ENCODE measurements at regions not wholly inside any gene's neighbourhood (a gene's known extent, or its start where the extent isn't known, plus 50 kb on each side); places are given as distances from the start of the nearest gene placed in this dataset.

- Histone ChIP-seq H3K27ac (no peak overlapping the region), H3K4me3 (no peak overlapping the region), H3K4me1 (peaks cover 0 to 3% (median 0%) of the 10 kb centered on the region in 4 donors), H3K27me3 (no peaks in the 10 kb centered on the region), H3K9me3 (peaks cover 11 to 17% of the 10 kb centered on the region in 2 donors), H3K36me3 (no peaks in the 10 kb centered on the region)
- intact Hi-C loops (cut with DNase I; ENCODE audit: low total_unique reads) (no loop called here), in situ Hi-C loops (cut with MboI; ENCODE audit: low pct_ligation_motif_present in 1 of 4, low pct_unique_long_range_greater_than_20kb in 1 of 4, low sequenced_read_pairs in 3 of 4) (loop anchor here in 1 of 4 donors (25.0 kb wide), 1 partner anchor 257 kb away; the partner anchor contains the start of gene KLF6)
- no peak for DNase-seq
- no peak for TF ChIP-seq EP300 (IDR thresholded peaks at IDR 0.05; ENCODE audit: low read depth)
- TF ChIP-seq POLR2A (IDR thresholded peaks at IDR 0.05) = no peak
- TF ChIP-seq, protein P1, sequence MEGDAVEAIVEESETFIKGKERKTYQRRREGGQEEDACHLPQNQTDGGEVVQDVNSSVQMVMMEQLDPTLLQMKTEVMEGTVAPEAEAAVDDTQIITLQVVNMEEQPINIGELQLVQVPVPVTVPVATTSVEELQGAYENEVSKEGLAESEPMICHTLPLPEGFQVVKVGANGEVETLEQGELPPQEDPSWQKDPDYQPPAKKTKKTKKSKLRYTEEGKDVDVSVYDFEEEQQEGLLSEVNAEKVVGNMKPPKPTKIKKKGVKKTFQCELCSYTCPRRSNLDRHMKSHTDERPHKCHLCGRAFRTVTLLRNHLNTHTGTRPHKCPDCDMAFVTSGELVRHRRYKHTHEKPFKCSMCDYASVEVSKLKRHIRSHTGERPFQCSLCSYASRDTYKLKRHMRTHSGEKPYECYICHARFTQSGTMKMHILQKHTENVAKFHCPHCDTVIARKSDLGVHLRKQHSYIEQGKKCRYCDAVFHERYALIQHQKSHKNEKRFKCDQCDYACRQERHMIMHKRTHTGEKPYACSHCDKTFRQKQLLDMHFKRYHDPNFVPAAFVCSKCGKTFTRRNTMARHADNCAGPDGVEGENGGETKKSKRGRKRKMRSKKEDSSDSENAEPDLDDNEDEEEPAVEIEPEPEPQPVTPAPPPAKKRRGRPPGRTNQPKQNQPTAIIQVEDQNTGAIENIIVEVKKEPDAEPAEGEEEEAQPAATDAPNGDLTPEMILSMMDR (IDR thresholded peaks at IDR 0.05) = no peak
- no peak for TF ChIP-seq POLR2AphosphoS5 (IDR thresholded peaks at IDR 0.05)
- WGBS, 2 donors (ENCODE audit: low coverage in 1 of 2) = 84 to 87% methylated on average over 4 to 7 of the region's 7 CpGs
Observed at GRCh38 chr10:4043897-4044665, 259.1 kb upstream of the KLF6 start.

- no peaks in the 10 kb centered on the region for H3K36me3 ChIP-seq
- in situ Hi-C loops (cut with MboI; ENCODE audit: low pct_ligation_motif_present in 1 of 4, low pct_unique_long_range_greater_than_20kb in 1 of 4, low sequenced_read_pairs in 3 of 4) = loop anchor here in 1 of 4 donors (25.0 kb wide), 1 partner anchor 254 kb away; the partner anchor contains the start of gene KLF6
- H3K9me3 ChIP-seq = peaks cover 11 to 17% of the 10 kb centered on the region in 2 donors
- no peak for DNase-seq
- intact Hi-C loops (cut with DNase I; ENCODE audit: low total_unique reads) = no loop called here
- TF ChIP-seq, protein P1 (IDR thresholded peaks at IDR 0.05) = no peak
- TF ChIP-seq EP300 (IDR thresholded peaks at IDR 0.05; ENCODE audit: low read depth) = no peak
- TF ChIP-seq POLR2A (IDR thresholded peaks at IDR 0.05) = no peak
- no peak for TF ChIP-seq POLR2AphosphoS5 (IDR thresholded peaks at IDR 0.05)
- H3K27ac ChIP-seq = no peak overlapping the region
- H3K4me1 ChIP-seq = no peaks in the 10 kb centered on the region
- 94% methylated on average over 5 of the region's 5 CpGs; no CpG with 5 or more reads in 1 of the 2 donors for WGBS, 2 donors (ENCODE audit: low coverage in 1 of 2)
- no peak overlapping the region for H3K4me3 ChIP-seq
- H3K27me3 ChIP-seq = no peaks in the 10 kb centered on the region
Observed at GRCh38 chr10:4041635-4042034, 256.6 kb upstream of the KLF6 start.

GRCh38 chr10:4038000-4038399, 253.0 kb upstream of the KLF6 start:
- no peaks in the 10 kb centered on the region for H3K36me3 ChIP-seq
- H3K9me3 ChIP-seq = peaks cover 11 to 17% of the 10 kb centered on the region in 2 donors
- 92 to 96% methylated on average over 2 to 4 of the region's 4 CpGs for WGBS, 2 donors (ENCODE audit: low coverage in 1 of 2)
- no peak overlapping the region for H3K4me3 ChIP-seq
- peaks cover 0 to 18% (median 4%) of the 10 kb centered on the region in 4 donors for H3K4me1 ChIP-seq
- no peak overlapping the region for H3K27ac ChIP-seq
- intact Hi-C loops (cut with DNase I; ENCODE audit: low total_unique reads) = no loop called here
- TF ChIP-seq EP300 (IDR thresholded peaks at IDR 0.05; ENCODE audit: low read depth) (no peak), POLR2AphosphoS5 (IDR thresholded peaks at IDR 0.05) (no peak)
- no peak for DNase-seq
- no peaks in the 10 kb centered on the region for H3K27me3 ChIP-seq
- in situ Hi-C loops (cut with MboI; ENCODE audit: low pct_ligation_motif_present in 1 of 4, low pct_unique_long_range_greater_than_20kb in 1 of 4, low sequenced_read_pairs in 3 of 4) = loop anchor here in 1 of 4 donors (25.0 kb wide), 1 partner anchor 251 kb away; the partner anchor contains the start of gene KLF6

DNA sequence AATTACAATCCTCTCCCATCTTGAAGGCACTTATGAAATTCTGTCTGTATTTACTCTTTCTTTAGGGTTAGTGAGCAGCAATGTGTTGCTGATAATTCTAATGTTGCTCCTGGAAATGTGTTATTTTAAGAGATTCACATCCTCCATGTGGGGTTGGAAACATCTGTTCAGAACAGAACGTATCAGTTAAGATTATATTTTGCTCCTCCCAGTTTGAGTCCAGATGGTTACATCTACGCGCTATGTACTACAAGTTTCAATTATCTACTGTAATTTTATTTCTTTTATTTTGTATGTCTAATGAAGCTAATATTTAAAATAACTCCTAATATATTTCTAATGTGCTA, 250.6 kb upstream of the KLF6 start:
- Histone ChIP-seq H3K36me3 (no peaks in the 10 kb centered on the region), H3K27me3 (no peaks in the 10 kb centered on the region), H3K27ac (peak overlapping the region; percentile 24 to 72 (median 62)), H3K4me3 (no peak overlapping the region), H3K9me3 (no peaks in the 10 kb centered on the region), H3K4me1 (peaks cover 0 to 18% (median 4%) of the 10 kb centered on the region in 4 donors)
- TF ChIP-seq POLR2AphosphoS5 (IDR thresholded peaks at IDR 0.05) (no peak), POLR2A (IDR thresholded peaks at IDR 0.05) (no peak), EP300 (IDR thresholded peaks at IDR 0.05; ENCODE audit: low read depth) (no peak)
- TF ChIP-seq, protein P1 (IDR thresholded peaks at IDR 0.05) = no peak
- intact Hi-C loops (cut with DNase I; ENCODE audit: low total_unique reads) (no loop called here), in situ Hi-C loops (cut with MboI; ENCODE audit: low pct_ligation_motif_present in 1 of 4, low pct_unique_long_range_greater_than_20kb in 1 of 4, low sequenced_read_pairs in 3 of 4) (loop anchor here in 1 of 4 donors (25.0 kb wide), 1 partner anchor 248 kb away; the partner anchor contains the start of gene KLF6)
- 63 to 84% methylated on average over 3 of the region's 3 CpGs for WGBS, 2 donors (ENCODE audit: low coverage in 1 of 2)
- DNase-seq = no peak
